ENCODE measurements at regions not wholly inside any gene's neighbourhood (a gene's known extent, or its start where the extent isn't known, plus 50 kb on each side); places are given as distances from the start of the nearest gene placed in this dataset.

DNA sequence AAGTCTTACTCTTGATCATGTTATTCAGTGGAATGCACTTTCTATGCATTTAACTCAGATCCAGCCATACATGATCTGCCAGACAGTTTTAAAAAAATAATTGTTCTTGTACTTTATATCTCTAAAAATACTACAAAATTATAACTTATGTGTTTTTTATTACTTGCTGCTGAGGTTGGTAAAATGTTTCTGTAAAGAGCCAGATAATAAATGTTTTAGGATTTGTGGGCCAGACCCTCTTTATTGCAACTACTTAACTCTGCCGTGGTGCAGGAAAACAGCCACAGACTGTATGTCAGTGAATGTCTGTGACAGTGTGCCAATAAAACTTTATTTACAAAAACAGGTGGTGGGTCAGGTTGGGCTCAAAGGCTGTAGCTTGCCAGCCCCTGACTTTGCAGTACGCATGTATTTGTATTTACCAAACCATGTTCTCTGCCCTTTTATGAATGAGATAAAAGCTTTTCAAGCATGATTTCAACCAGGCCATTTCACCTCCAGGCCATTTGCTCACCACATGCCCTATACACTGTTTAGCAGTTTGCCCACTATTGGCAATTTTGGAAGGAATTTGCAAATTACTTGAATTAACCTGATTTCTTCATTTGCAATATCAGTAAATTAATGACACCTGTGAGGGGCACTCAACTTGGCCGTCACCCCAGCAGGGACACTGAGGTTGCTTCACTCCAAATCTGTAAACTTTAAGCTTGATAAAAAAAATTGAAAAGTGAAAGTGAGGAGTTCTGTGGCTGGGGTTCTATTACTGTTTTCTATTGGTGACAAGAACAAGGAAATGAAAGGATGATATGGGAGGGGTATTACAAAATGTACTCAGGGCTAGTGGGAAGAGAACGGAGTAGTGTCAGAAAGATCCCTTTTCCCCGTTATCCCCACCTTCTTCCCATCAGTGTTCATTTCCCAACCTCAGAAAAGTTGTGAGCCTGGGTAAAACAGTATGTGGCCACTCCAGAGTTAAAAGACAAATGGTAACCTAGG is 133.4 kb downstream of the CEBPB start:
- no peaks in the 10 kb centered on the region for H3K9me3 ChIP-seq (ENCODE audit: control insufficient read depth, low read depth, low read length)
- no peak for DNase-seq (ENCODE audit: low read depth, low spot score)
- no peaks in the 10 kb centered on the region for H4K20me1 ChIP-seq (ENCODE audit: control insufficient read depth, extremely low read depth, insufficient read depth, low read length)
- H3K79me2 ChIP-seq (ENCODE audit: control insufficient read depth, insufficient read depth, low read length) = no peaks in the 10 kb centered on the region
- H3K9me1 ChIP-seq (ENCODE audit: control insufficient read depth, extremely low read depth, insufficient read depth, low read length) = no peaks in the 10 kb centered on the region
- H3K36me3 ChIP-seq (ENCODE audit: control insufficient read depth in 2 of 2, extremely low read depth in 1 of 2, insufficient read depth in 2 of 2, low read length in 2 of 2) = no peaks in the 10 kb centered on the region
- dilution Hi-C loops (cut with MboI; ENCODE audit: extremely low pct_ligation_motif_present, low sequenced_read_pairs) = no loop called here
- no peak overlapping the region for H2AFZ ChIP-seq (ENCODE audit: control insufficient read depth, low read length)
- peaks cover 23% of the 10 kb centered on the region for H3K4me1 ChIP-seq (ENCODE audit: control insufficient read depth, extremely low read depth, insufficient read depth, low read length)
- H3K9ac ChIP-seq (ENCODE audit: control insufficient read depth, extremely low read depth, insufficient read depth, low read length) = no peak overlapping the region
- no peaks in the 10 kb centered on the region for H3K27me3 ChIP-seq (ENCODE audit: control insufficient read depth, extremely low read depth, insufficient read depth, low read length)
- H3K4me2 ChIP-seq (ENCODE audit: control insufficient read depth, extremely low read depth, insufficient read depth, low read depth, low read length) = no peak overlapping the region
- H3K27ac ChIP-seq (ENCODE audit: control insufficient read depth, insufficient read depth, low read length) = no peak overlapping the region
- no peak overlapping the region for H3K4me3 ChIP-seq (ENCODE audit: control insufficient read depth in 2 of 3, extremely low read depth in 1 of 3, insufficient read depth in 2 of 3, low read depth in 1 of 3, low read length in 3 of 3)
- TF ChIP-seq EZH2 (IDR thresholded peaks at IDR 0.05; ENCODE audit: low read length) (no peak), CTCF (optimal IDR thresholded peaks at IDR 0.05 in 1 of 3, IDR thresholded peaks at IDR 0.05 in 1 of 3, conservative IDR thresholded peaks at IDR 0.05 in 1 of 3; ENCODE audit: extremely low read depth in 1 of 3, insufficient read depth in 2 of 3, low read length in 3 of 3) (no peak)
- no peak for FAIRE-seq

DNA sequence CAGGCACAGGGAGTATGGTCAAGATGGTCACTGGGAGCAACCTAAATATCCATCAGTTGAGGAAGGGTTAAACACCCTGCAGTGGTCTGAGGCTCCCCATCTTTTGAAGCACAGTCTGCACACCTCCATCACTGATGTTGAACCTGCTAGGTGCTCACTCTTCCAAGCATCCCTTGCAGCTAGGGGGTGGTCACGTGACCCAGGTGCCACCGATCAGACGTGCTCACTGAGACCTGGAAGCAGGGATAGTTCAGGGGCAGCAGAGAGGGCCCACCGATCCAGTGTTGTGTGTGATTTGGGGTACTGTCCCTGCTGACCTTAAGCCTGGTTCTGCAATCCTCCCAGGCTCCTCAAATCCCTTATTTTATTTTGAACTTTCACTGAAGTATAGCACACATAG is 134.6 kb downstream of the CEBPB start:
- peaks cover 23% of the 10 kb centered on the region for H3K4me1 ChIP-seq (ENCODE audit: control insufficient read depth, extremely low read depth, insufficient read depth, low read length)
- no peaks in the 10 kb centered on the region for H3K27me3 ChIP-seq (ENCODE audit: control insufficient read depth, extremely low read depth, insufficient read depth, low read length)
- H3K4me3 ChIP-seq (ENCODE audit: control insufficient read depth in 2 of 3, extremely low read depth in 1 of 3, insufficient read depth in 2 of 3, low read depth in 1 of 3, low read length in 3 of 3) = no peak overlapping the region
- H4K20me1 ChIP-seq (ENCODE audit: control insufficient read depth, extremely low read depth, insufficient read depth, low read length) = no peaks in the 10 kb centered on the region
- no peak overlapping the region for H3K9ac ChIP-seq (ENCODE audit: control insufficient read depth, extremely low read depth, insufficient read depth, low read length)
- DNase-seq (ENCODE audit: low read depth, low spot score) (no peak), FAIRE-seq (no peak)
- no peak overlapping the region for H2AFZ ChIP-seq (ENCODE audit: control insufficient read depth, low read length)
- no peak overlapping the region for H3K4me2 ChIP-seq (ENCODE audit: control insufficient read depth, extremely low read depth, insufficient read depth, low read depth, low read length)
- TF ChIP-seq CTCF (optimal IDR thresholded peaks at IDR 0.05 in 1 of 3, IDR thresholded peaks at IDR 0.05 in 1 of 3, conservative IDR thresholded peaks at IDR 0.05 in 1 of 3; ENCODE audit: extremely low read depth in 1 of 3, insufficient read depth in 2 of 3, low read length in 3 of 3) (no peak), EZH2 (IDR thresholded peaks at IDR 0.05; ENCODE audit: low read length) (no peak)
- H3K9me1 ChIP-seq (ENCODE audit: control insufficient read depth, extremely low read depth, insufficient read depth, low read length) = no peaks in the 10 kb centered on the region
- dilution Hi-C loops (cut with MboI; ENCODE audit: extremely low pct_ligation_motif_present, low sequenced_read_pairs) = no loop called here
- no peaks in the 10 kb centered on the region for H3K79me2 ChIP-seq (ENCODE audit: control insufficient read depth, insufficient read depth, low read length)
- H3K36me3 ChIP-seq (ENCODE audit: control insufficient read depth in 2 of 2, extremely low read depth in 1 of 2, insufficient read depth in 2 of 2, low read length in 2 of 2) = no peaks in the 10 kb centered on the region
- no peak overlapping the region for H3K27ac ChIP-seq (ENCODE audit: control insufficient read depth, insufficient read depth, low read length)
- H3K9me3 ChIP-seq (ENCODE audit: control insufficient read depth, low read depth, low read length) = no peaks in the 10 kb centered on the region

Data from keratinocyte (primary cell).